Esophagus muscularis mucosa (tissue), 4 donors: ENCODE measurements at regions not wholly inside any gene's neighbourhood (a gene's known extent, or its start where the extent isn't known, plus 50 kb on each side); places are given as distances from the start of the nearest gene placed in this dataset.

ENCODE experiments used
- CTCF ChIP-seq, 3 experiments: fragments of 200-600 bp in 2 of 3; fragments of 450-650 bp in 1 of 3; sonication (generic) in 2 of 3; IDR thresholded peaks; one replicate each; pipeline ENCODE4 v1.5.1; 2017 to 2019; ENCODE audit warnings: antibody characterized with exemption in 3 of 3, mild to moderate bottlenecking in 2 of 3, moderate library complexity in 1 of 3
- EP300 ChIP-seq: sonication (generic); formaldehyde crosslinking; IDR thresholded peaks from one replicate; pipeline ENCODE4 v1.6.1; 2017; ENCODE audit warnings: antibody characterized with exemption
- POLR2A ChIP-seq: fragments of 450-650 bp; IDR thresholded peaks from one replicate; pipeline ENCODE4 v1.6.1; 2017; ENCODE audit warnings: antibody characterized with exemption, moderate library complexity, mild to moderate bottlenecking, low read depth
- POLR2AphosphoS5 ChIP-seq, 2 donors: sonication (generic); formaldehyde crosslinking; IDR thresholded peaks; one replicate each; pipeline ENCODE4 v1.6.1; 2017; ENCODE audit warnings: antibody characterized with exemption in 2 of 2

GRCh38 chrX:115367455-115367854 is 77.9 kb downstream of the LUZP4 start:
- TF ChIP-seq POLR2A: no peak
- TF ChIP-seq CTCF (IDR thresholded peaks at IDR 0.05): no peak
- no peak for TF ChIP-seq POLR2AphosphoS5 (IDR thresholded peaks at IDR 0.05)
- no peak for TF ChIP-seq EP300
